ENCODE measurements at regions not wholly inside any gene's neighbourhood (a gene's known extent, or its start where the extent isn't known, plus 50 kb on each side); places are given as distances from the start of the nearest gene placed in this dataset.
"Not testable (repeated sequence)": the region's sequence is repeated elsewhere in the genome, so short reads cannot be mapped to it uniquely, and the experiment has no call there.

- TF ChIP-seq POLR2A (IDR thresholded peaks at IDR 0.05; ENCODE audit: low read length): no peak
- no peak for TF ChIP-seq GATA1 (IDR thresholded peaks at IDR 0.05; ENCODE audit: low read depth, low read length)
- DNase-seq: no peak
Measured at GRCh38 chr4:23034731-23035130, 342.0 kb downstream of the GBA3 start.

GRCh38 chr4:23033796-23034195 is 341.1 kb downstream of the GBA3 start:
- TF ChIP-seq GATA1 (IDR thresholded peaks at IDR 0.05; ENCODE audit: low read depth, low read length) (no peak), POLR2A (IDR thresholded peaks at IDR 0.05; ENCODE audit: low read length) (no peak)
- no peak for DNase-seq

- DNase-seq: no peak
- TF ChIP-seq GATA1 (IDR thresholded peaks at IDR 0.05; ENCODE audit: low read depth, low read length): no peak
- no peak for TF ChIP-seq POLR2A (IDR thresholded peaks at IDR 0.05; ENCODE audit: low read length)
Measured at GRCh38 chr4:23028875-23029274, 336.1 kb downstream of the GBA3 start.

- TF ChIP-seq POLR2A (IDR thresholded peaks at IDR 0.05; ENCODE audit: low read length) (no peak), GATA1 (IDR thresholded peaks at IDR 0.05; ENCODE audit: low read depth, low read length) (no peak)
- DNase-seq: no peak
Measured at GRCh38 chr4:23023666-23024065, 330.9 kb downstream of the GBA3 start.

DNA sequence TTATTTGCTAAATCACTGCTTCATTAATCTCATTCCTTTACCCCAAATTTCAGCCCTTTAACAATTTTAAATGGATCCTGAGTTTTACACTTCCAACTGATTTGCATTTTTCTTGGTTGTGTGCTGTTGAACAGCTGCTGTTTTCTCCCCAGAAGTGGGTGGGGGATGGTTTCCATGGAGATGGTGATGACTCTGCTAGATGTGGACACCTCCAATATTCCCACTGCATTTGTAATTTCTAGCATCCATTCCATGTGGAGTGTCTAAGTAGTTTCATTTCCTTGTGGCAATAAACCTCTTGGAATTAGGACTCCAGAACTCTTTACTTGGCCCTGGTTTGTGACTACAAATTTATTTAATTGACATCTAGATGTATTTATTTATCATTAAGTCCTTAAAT is 330.4 kb downstream of the GBA3 start:
- TF ChIP-seq POLR2A (IDR thresholded peaks at IDR 0.05; ENCODE audit: low read length) (no peak), GATA1 (IDR thresholded peaks at IDR 0.05; ENCODE audit: low read depth, low read length) (no peak)
- no peak for DNase-seq

DNA sequence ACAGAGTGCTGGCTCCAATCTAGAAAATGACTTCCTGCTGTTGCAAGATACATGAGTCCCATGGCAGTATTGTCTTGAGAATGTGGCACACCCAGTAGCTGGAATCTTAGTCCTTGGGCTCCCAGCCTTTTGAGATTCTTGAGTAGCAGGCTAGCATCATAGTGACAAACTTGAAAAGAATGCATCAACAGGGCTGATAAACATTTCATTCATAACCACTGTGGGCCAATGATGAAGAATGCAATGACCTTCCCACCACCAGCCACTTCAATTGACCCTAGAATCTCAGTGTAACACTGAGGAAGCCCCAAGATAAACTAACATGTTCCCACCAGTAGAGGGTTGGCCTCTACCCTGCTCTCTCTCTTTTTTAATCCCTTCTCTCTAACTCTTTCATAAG is 329.3 kb downstream of the GBA3 start:
- no peak for DNase-seq

GRCh38 chr4:23021040-23021439 is 328.3 kb downstream of the GBA3 start:
- no peak for DNase-seq
- no peak for TF ChIP-seq POLR2A (IDR thresholded peaks at IDR 0.05; ENCODE audit: low read length)
- TF ChIP-seq GATA1 (IDR thresholded peaks at IDR 0.05; ENCODE audit: low read depth, low read length): no peak

More for the DNA sequence above, 329.3 kb downstream of the GBA3 start:
- TF ChIP-seq GATA1 (IDR thresholded peaks at IDR 0.05; ENCODE audit: low read depth, low read length): no peak
- no peak for TF ChIP-seq POLR2A (IDR thresholded peaks at IDR 0.05; ENCODE audit: low read length)

- DNase-seq: not testable (repeated sequence)
Measured at GRCh38 chr4:23020399-23020798, 327.7 kb downstream of the GBA3 start.

DNA sequence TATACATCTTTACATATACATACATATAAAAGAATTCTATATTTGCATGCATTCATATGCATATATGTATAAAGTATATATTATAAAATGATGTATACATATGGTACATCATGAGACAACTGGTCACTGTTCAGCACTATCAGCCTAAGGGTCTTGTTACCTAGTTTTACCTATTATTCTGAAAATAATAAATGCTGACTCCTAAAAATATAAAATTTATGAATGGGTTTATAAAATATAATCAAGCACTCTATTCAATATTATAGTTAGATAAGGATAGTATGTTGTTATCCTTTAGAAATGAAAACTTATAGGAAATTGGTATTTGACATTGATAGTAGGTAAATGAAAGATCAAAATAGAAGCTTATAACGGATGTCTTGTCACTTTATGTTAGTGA is 324.2 kb downstream of the GBA3 start:
- no peak for TF ChIP-seq GATA1 (IDR thresholded peaks at IDR 0.05; ENCODE audit: low read depth, low read length)
- TF ChIP-seq POLR2A (IDR thresholded peaks at IDR 0.05; ENCODE audit: low read length): no peak
- DNase-seq: no peak

DNA sequence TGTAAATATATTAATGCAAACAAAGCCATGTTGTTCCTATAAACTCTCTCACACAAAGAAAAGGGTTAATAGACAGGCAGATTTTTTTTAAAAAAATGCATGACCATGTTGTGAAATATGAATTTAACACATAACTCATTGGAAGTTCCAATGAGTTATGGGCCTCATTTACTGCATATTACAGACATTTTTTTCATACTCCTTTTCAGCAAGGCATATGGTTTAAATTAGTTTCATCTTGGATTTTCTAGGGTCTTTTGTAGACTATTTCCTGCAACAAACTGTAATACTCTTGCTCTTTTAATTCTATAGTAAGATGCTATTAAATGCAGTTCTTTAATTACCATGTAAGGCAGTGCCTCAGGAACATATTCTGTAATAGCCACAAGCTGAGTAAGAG is 323.1 kb downstream of the GBA3 start:
- TF ChIP-seq POLR2A (IDR thresholded peaks at IDR 0.05; ENCODE audit: low read length) (no peak), GATA1 (IDR thresholded peaks at IDR 0.05; ENCODE audit: low read depth, low read length) (no peak)
- no peak for DNase-seq

DNA sequence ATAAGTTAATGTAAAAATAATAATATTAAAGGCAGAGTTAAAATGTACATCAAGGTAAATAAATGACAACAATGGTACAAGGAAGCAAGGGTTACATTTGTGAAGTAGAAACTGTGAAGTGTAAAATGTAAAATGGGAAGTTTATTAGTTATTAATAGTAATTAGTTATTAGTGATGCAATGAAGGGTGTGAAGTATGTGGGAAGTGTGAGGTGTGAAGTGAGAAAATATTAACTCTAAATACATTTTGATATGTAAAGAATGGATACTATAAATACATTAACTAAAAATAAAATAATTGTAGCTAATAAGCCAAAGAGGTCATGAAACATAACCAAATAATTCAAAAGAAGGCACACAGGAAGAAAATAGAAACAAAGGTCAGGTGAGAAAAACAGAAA is 316.4 kb downstream of the GBA3 start:
- DNase-seq: no peak
- TF ChIP-seq POLR2A (IDR thresholded peaks at IDR 0.05; ENCODE audit: low read length) (no peak), GATA1 (IDR thresholded peaks at IDR 0.05; ENCODE audit: low read depth, low read length) (no peak)

- no peak for DNase-seq
- TF ChIP-seq GATA1 (IDR thresholded peaks at IDR 0.05; ENCODE audit: low read depth, low read length) (no peak), POLR2A (IDR thresholded peaks at IDR 0.05; ENCODE audit: low read length) (no peak)
Measured at GRCh38 chr4:23006756-23007155, 314.0 kb downstream of the GBA3 start.

DNA sequence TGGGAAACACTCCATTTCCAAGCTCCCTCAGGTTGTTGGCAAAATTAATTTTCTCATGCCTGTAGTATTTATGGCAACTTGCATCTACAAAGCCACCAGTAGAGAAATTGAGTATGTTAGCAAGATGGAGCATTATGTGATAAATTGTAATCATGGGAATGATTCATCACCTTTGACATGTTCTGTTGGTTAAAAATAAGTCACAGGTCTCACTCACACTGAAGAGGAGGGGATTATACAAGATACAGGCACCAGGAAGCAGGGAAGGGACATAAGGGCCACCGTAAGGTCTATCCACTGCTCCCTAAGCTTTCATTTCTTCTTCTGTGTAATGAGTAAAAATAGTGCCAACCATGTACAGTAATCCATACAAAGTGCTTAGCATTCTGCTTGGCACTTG is 313.0 kb downstream of the GBA3 start:
- TF ChIP-seq POLR2A (IDR thresholded peaks at IDR 0.05; ENCODE audit: low read length) (no peak), GATA1 (IDR thresholded peaks at IDR 0.05; ENCODE audit: low read depth, low read length) (no peak)
- no peak for DNase-seq

DNA sequence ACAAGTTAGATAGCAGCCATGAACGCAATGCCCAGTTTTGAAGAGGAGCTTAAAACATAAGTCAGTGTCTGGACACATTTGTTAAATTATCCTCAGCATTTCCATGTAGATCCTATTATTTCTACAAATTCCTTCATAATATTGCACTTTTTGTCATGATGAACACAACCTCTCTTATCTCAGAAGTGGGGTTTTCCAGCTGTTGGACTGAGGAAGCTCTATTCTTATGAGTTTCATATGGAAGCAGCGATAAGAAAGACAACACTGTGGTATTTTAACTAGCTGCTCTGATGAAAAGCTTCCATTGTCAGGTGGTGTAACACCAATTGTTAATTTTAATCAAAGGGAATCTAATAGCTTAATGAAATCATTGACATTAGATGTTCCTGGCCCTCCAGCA is 308.7 kb downstream of the GBA3 start:
- peak; percentile 1 to 30 for DNase-seq
- TF ChIP-seq POLR2A (IDR thresholded peaks at IDR 0.05; ENCODE audit: low read length) (no peak), GATA1 (IDR thresholded peaks at IDR 0.05; ENCODE audit: low read depth, low read length) (no peak)

DNA sequence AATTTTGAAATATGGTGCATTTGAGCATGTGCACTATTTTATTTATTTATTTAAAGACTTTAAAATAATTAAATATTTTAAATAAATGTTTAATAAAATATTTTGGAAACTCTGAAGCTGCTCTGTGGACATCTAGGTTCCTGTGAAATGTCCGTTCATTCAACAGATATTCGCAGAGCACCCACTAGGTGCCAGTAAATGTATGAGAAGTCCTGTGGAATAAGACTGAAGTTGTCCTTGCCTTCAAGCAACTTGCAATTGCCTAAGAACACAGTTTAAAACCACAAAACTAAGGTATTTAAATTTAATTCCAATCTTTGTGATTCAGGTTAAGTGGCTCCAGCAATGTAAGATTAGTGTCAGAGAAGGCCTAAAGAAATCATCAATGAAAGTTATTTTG is 306.7 kb downstream of the GBA3 start:
- no peak for DNase-seq
- no peak for TF ChIP-seq GATA1 (IDR thresholded peaks at IDR 0.05; ENCODE audit: low read depth, low read length)
- no peak for TF ChIP-seq POLR2A (IDR thresholded peaks at IDR 0.05; ENCODE audit: low read length)

Data from erythroblast (primary cell).